ENCODE measurements at regions not wholly inside any gene's neighbourhood (a gene's known extent, or its start where the extent isn't known, plus 50 kb on each side); places are given as distances from the start of the nearest gene placed in this dataset.
A peak's percentile ranks its signal among the peaks of the same experiment; 100 is the strongest.
"Not testable (repeated sequence)": the region's sequence is repeated elsewhere in the genome, so short reads cannot be mapped to it uniquely, and the experiment has no call there.

DNA sequence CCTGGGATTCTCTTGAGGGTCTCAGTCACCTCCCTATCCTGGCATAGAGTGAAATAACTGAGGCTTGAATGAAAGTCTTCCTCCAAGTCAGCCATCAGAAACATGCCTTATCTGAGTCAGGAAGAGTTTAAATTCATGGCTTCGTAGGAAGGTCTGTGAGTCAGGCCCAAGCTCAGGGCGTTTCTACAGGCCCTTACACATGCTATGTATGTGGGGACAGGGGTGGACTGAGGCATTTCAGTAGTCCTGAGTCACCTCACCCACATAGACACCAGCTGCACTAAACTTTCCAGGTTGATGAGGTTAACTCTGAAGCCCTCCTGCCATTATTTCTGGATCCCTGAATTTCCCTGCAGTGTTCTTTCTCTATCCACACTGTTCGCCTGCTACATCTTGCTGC lies 134.6 kb upstream of the RCN1 start:
- DNase-seq: no peak

DNA sequence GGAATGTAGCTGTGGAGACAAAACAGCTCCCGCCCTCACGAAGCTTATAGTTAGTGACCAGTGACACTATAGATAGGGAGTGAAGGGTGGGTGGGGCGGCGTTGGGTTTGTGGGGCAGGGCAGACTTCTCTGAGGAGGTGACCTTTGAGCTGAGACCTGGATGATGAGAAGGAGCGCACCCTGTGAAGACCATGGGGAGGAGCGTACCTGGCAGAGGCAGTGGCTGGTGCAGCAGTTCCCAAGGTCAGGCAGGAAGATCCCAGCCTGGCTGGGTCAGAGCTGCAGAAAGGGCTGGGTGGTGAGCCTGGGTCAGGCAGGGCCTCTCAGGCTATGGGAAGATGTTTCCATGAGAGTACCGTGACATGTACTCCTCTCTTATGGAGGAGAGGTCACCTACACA lies 135.0 kb upstream of the RCN1 start:
- DNase-seq: no peak

DNA sequence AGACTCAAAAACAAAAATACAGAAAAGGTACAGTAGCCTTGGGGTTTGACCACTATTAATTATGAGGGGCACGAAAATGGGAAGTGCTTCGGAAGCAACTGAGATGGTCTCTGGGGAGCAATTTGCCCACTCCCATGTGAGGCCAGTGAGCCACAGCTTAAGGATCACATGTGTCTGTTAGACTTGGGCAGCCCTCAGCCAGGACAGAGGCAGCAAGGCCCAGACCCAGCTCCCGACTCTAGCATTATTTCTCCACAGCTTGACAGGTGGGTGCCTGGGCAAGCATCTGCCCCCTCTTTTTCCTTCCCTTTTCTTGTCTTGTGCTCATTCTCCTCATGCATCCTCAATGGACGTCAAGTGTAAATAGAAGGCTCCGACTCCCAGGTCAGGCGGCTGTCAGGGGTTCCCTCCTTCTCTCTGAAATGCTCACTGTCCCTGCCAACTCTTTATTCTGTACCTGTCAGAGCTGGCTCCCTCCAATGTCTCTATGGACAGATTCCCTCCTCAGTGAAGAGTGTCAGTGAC lies 137.0 kb upstream of the RCN1 start:
- DNase-seq: no peak

DNA sequence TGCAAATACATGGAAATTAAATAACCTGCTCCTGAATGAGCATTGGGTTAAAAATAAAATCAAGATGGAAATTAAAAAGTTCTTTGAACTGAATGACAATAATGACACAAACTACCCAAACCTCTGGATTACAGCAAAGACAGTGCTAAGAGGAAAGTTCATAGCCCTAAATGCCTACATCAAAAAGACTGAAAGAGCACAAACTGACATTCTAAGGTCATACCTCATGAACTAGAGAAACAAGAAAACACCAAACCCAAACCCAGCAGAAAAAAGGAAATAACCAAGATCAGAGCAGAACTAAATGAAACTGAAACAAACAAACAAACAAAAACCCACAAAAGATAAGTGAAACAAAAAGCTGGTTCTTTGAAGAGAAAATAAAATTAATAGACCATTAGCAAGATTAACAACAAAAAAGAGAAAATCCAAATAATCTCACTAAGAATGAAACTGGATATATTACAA lies 138.6 kb upstream of the PAX6 start:
- not testable (repeated sequence) for DNase-seq

DNA sequence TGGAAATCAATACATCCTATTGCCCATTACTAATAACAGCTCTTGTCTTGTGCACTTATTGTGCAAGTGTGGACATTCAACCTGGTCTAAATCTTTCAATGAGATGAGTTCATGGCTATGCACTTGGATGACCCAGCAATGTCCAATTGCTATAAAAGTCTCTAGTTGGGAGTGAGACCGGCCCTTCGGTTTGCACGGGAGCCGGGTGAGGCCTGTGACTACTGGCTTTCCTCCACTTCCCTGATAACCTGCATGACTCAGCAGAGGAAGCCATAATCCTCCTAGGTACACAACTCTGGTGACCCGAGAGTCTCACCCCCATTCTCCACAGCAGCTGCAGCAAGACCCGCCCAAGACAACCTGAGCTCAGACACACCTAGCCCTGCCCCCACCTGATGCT lies 135.9 kb upstream of the PAX6 start:
- no peak for DNase-seq

DNA sequence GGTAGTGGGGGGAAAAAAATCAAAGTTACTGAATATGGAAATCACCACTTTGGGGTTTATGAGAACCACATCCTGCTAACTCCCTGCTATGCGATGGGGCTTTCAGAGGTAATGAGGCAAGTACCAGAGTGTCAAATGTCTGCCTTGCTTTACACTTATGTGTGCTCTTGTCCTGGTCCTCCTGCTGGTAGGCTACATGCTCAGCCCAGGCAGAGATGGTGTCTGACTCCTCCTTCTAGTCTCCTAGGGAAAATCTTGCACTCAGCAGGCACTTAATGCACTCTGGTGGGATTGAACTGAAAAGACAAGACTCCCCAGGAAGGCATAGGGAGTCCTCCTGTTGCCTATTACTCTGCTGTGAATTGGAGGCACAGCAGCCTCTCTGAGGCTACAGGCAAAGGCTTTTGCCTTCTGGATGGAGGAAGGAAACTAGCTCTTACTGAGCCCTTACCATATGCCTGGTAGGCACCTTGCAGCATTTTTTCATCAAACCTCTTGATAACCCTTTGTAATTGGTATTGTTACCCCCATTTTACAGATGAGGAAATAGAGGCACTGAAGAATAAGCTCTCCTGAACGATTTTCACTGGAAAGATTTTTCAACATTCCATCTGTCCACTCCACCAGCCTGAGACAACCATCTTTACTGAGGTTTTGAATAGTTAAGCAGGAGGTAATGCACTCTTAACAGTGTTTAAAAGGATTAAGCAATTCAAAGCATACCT lies 132.1 kb upstream of the PAX6 start:
- peak in 1 of 3 experiments; percentile 56 for DNase-seq

DNA sequence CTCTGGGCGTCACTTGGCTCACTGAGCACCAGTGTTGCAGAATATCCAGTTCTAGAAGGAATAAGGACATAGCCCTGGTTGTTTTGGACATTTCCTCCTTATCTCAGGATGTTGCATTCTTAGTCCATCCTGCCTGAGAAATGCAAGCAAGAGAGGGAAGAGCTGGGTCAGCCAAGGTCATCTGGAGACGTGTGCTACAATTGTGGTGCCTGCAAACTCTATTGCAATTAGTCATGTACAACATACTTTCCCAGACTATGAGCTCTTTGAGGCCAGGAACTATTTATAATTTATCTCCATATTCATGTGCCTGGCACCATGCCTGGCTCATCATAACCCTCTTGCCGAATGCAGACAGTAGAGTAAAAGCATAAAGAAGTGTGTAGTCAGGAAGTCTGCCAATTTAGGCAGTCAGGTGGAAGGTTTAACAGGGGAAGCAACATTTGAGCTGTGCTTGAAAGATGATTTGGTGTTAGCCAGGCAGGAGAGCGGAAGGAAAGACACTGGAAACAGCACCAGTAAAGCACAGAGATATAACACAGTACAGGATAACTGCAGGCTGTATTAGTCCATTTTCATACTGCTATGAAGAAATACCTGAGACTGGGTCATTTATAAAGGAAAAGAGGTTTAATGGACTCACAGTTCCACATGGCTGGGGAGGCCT lies 129.4 kb upstream of the PAX6 start:
- DNase-seq: no peak

DNA sequence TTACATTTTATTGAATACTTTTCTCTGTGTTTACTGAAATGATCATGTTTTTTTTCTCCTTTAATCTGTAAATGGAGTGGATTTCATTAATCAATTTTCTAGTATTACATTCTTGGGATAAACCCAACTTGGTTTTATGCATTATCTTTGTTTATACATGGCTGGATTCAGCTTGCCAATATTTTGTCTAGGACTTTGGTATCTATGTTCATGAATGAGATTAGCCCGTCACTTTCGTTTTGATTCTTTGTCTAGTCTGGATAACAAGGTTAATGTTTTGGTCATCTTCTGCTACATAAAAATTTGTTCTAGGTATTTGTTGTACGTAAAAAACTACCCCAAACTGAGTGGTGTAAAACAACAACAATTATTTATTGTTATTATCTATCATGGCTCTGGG lies 127.9 kb upstream of the PAX6 start:
- DNase-seq: no peak

DNA sequence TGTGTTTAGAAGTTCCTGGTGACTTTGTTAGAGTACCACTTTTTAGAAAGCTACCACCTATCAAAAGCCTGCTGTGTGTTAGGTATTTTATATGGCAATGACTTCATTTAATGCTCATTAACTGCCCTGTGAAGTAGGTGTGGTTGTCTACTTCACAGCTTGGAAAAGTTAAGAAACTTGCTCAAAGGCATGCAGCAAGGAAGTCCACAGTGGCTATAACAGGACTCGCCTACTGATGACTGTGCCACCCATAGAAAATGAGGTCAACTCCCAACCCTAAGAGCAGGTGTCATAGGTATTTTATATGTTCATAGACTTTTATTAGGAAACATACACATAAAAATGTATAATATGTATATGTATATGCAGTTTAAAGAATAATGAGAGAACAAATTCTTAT lies 125.2 kb upstream of the PAX6 start:
- DNase-seq: no peak

DNA sequence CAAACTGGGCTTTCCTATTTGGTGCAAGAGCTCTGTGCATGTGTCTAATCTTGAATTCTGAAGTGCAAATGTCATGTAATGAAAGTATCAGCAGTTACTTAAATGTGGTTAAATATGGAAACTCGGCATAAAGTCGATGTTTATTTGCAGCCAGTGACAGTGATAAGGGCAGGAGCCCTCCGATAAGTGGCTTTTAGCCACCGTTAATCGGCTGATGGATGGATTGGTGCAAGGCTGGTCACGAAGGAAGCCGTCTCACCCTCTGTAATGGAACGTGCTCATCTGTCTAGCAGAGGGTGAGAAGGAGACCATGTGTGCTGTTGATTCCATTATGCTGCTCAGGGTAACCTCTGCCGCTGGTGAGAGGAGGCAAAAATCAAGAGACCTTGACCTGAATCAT lies 121.8 kb upstream of the PAX6 start:
- no peak for DNase-seq

DNA sequence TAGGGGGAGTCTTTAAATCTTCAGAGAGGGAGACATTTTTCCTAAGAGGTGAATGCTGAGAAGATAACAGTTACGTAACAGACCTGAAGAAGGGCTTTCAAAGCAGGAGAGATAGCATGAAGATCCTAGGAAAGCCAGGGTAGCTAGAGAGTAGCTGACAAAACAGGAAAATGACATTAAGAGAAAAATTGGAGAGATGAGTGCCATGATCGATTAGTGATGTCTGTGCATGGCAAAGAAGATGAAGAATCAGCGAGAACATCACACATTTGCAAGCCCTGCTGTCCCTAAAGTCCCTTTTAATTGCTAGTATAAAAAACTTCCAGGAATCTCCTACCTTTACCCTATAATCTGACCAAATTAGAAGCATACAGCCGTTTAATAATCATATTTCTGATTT lies 116.9 kb upstream of the PAX6 start:
- no peak for DNase-seq

DNA sequence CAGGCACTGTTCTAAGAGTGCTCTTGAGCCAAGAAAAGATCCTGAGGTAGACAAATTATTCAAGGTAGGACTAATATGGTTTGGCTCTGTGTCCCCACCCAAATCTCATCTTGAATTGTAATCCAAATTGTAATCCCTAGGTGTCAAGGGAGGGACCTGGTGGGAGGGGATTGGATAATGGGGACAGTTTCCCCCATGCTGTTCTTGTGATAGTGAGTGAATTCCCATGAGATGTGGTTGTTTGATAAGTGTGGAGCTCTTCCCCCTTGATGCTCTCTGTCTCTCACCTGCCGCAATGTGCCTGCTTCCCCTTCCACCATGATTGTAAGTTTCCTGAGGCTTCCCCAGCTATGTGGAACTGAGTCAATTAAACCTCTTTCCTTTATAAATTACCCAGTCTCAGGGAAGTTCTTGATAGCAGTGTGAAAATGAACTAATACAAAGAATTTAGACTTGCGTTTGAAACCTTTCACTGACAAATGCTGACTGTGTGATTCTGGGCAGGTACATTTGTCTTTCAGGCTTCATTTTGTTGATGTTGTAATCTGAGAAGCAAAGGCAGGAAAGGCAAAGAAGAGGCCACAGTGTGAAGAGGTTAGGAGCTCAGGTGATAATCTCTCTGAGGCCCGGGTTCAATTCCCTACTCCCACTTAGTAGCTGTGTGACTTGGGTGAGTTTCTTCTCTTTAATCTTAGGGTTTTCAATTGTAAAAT lies 115.8 kb upstream of the PAX6 start:
- DNase-seq: no peak

DNA sequence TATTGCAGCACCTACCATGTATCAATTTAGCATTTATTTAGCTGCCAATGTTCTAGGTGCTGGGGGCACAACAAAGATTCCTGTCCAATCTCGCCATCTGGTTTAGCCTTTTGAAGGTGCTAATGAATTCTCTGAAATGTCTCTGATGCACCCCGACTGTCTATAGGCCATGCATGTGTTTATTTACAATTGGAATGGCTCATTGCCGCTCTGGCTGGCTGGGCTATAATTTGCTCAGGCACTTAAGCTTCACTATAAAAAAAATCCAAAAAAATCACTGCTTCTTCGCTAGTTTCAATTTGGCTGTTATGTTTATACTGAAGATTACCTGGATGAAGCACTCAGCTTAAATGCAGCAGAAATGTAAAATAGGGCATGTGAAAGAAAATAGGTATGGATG lies 115.0 kb upstream of the PAX6 start:
- DNase-seq: peak in 1 of 3 experiments; percentile 27

DNA sequence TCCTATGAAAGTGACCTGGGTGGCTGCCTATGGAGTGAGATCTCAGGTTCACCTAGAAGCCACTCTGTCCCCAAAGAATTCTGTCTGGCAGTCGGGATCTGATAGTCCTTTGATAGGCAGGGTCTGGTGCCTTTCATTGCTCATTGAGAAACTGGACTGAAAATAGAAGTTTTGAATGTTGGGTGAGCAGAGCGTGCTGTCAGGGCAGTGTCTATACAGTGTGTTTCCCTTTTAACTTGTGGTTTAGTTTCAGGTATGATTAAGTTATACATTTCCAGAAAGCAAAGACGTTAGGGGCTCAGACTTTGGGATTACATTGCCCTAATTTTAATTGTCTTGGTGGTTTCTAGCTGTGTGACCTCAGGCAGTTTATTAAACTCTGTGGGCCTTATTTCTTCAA lies 111.3 kb upstream of the PAX6 start:
- DNase-seq: no peak

DNA sequence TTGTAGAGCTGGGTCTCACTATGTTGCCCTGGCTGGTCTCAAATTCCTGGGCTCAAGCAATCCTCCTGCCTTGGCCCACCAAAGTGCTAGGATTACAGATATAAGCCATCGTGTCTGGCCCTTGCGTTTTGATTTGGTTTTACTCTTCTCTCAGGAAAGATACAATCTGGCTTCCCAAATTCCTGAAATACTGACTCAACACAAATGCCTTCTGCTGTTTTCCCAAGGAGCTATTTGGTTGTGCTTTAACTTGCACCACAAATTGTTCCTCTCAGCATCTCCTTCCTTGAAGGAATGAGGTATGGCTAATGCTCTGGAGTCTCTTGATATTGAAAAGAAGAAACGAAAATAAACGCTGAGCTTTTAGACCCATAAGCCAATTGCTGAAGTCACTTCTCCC lies 110.0 kb upstream of the PAX6 start:
- DNase-seq: no peak

DNA sequence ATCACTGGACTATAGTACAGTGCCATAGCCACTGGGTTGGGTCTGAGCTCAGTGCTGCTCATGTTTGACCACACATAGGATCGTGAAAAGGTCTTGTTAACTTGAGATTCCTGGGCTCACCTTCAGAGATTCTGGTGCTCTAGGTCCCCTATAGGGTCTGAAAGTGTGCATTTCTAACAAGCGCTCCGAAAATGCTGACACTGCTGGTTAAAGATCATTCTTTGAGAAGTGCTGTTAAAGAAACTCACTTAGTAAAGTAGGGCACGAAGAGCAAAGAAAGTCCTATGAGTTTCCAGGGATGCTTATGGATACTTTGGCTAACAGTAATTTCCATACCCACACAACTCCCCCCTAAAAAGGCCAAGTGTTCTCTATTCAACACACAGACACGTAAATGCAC lies 108.1 kb upstream of the PAX6 start:
- DNase-seq: no peak

DNA sequence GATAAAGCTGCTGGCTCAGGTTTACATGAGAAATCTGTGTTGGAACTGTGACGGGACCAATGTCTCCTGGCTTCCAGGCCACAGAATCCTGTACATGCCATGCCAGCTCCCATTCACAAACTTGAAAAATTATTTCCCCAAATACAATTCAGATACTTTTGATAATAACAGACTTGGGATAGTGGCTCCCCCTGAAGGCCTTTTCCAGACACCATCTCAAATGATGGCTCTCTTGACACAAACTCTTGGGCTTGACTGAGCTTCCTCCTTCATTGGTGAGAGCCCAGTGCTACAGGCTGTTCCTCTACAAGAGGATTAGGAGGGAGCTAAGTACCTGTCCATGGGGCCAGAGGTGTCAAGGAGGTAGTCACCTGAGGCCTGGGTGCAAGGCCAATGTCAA lies 104.7 kb upstream of the PAX6 start:
- DNase-seq: no peak

DNA sequence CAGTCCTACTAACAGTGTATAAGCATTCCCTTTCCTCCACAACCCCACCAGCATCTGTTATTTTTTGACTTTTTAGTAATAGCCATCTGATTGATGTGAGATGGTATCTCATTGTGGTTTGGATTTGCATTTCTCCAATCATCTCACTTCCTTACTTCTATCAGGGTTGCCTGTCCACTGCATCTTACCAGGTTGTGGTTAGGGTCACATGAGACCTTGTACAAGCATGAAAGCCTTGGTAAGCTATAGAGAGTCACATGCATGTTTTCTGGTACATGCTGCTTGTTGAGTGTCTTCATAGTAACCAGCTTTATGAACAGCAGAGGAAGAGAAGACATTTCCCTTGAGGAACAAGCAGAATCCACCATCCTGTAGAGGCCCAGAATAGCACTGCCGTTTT lies 102.9 kb upstream of the PAX6 start:
- no peak for DNase-seq

DNA sequence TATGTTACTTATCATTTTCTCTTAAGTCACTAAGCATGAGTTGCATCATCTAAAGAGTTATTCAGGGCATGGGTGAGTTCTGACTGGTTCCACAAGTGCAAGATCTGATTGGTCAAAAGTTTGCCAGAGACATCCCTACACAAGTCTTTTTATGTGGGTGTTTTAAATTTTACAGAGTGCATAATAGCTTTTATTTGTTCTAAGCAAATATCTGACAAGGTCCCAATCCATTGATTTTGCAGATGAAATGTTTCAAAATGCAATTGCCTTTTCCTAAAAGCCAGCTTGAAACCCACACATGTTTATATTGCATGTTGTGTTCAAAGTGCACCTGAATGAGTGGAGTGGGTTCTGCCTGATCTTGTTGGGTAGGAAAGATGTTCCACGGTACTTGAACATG lies 101.7 kb upstream of the PAX6 start:
- DNase-seq: no peak

DNA sequence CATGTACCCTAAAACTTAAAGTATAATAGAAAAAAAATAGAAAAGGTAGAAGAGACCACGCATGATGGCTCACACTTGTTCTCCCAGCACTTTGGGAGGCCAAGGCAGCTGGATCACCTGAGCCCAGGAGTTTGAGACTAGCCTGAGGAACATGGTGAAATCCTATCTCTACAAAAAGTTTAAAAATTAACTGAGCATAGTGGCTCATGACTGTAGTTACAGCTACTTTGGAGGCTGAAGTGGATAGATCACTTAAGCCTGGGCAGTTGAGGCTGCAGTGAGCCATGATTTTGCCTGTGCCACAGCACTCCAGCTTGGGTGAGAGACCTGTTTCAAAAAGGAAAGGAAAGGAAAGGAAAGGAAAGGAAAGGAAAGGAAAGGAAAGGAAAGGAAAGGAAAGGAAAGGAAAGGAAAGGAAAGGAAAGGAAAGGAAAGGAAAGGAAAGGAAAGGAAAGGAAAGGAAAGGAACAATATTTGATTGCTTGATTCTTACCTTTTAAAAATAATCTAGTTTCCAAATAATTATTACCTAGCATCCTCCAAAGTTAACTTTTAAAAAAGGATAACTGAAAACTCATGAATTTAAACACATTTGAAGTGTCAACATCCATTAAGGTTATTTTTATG lies 99.9 kb upstream of the PAX6 start:
- DNase-seq: no peak

DNA sequence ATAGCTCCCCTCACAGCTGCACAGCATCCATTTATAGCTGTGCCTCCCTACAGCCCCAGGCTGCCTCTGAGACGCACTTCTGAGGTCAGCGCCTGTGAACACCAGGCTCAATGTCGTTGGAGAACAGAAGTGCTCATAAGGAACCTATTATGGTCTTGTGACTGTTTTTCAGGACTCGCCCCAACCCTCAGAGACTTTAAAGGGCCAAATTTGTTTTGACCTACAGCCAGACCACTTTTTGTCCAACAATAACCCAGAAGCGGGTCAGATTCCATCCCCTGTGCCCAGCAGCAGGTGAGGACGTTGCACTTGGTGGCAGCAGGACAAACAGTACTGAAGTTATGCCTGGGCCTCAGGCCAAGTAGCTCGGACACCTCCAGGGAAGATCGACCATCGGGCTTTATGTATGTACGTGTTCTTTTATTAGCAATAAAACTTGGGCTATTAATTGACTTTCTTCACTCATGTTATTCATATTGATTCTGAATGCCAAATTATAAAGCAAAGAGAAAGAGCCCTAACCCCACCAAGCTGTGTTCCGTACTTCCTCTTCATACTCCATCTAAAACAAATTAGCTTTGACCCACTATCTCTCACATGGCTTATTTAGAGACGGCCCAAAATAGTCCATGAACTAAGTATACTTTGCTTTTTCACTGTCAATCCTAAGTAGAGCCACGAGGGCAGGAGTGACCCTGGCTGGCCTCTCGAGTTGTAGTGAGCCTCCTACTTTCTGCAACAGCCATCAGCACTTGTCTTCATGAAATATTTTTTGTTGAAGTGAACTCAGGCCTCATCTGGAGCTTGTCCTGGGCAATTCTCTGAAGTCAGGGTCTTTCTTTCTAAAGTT lies 92.3 kb upstream of the PAX6 start:
- DNase-seq: no peak

DNA sequence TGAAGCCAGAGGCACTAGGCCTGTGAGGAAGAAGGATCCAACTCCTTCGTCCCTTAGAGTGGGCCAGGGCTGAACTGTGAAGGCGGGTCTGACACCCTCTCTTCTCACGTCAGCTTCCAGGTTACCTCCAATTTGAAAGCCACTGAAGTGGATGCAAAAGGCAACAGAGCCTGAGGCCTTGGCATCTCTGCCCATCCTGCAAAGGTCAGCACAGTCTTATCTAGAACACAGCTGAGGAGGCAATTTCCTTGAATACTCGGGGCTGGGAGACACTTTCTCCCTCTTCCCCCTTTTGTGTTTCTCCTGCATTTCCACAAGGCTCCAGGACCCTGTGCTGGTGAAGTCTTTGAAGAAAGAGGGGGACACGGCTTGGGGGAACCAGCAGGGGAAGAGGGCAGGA lies 91.6 kb upstream of the PAX6 start:
- no peak for DNase-seq

DNA sequence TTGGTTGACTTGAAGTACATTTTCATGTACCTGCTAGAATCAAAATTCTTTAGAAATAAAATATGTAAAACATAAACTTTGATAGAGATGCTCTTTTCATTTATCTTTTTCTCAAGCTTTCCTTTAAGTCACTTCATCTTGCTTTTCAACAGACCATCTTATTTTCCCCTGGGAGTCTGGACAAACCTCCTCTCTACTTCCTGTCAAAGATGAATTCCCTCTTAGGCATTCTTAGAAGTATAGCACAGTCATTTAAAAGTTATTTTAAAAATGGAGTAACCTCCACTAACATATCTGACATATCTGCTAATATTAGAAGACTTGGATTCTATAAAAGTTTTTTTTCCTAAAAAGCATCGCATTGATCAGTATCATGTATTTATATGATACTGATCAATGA lies 84.8 kb upstream of the PAX6 start:
- DNase-seq: no peak

Data from NCI-H1417 (cell line).